HUES48 (cell line): ENCODE measurements at regions not wholly inside any gene's neighbourhood (a gene's known extent, or its start where the extent isn't known, plus 50 kb on each side); places are given as distances from the start of the nearest gene placed in this dataset.

Experiments used
- H3K27ac ChIP-seq: one replicate; pipeline ENCODE4 v1.7.0; 2013; ENCODE audit warnings: low read depth, low read length, inconsistent platforms
- H3K27me3 ChIP-seq: 2 replicates; pipeline ENCODE4 v1.6.1; 2013; ENCODE audit warnings: mild to moderate bottlenecking, low read length; ENCODE audit not compliant: control insufficient read depth, insufficient read depth
- H3K36me3 ChIP-seq: 2 replicates; pipeline ENCODE4 v1.6.1; 2013; ENCODE audit warnings: low read length; ENCODE audit not compliant: control insufficient read depth, insufficient read depth
- H3K4me1 ChIP-seq: 2 replicates; pipeline ENCODE4 v1.6.1; 2013; ENCODE audit warnings: mild to moderate bottlenecking, low read length; ENCODE audit not compliant: control insufficient read depth, insufficient read depth
- H3K4me3 ChIP-seq: 2 replicates; pipeline ENCODE4 v1.5.1; 2013; ENCODE audit warnings: mild to moderate bottlenecking, low read depth, low read length
- H3K9ac ChIP-seq: 2 replicates; pipeline ENCODE4 v1.6.1; 2013; ENCODE audit warnings: mild to moderate bottlenecking, low read depth, low read length, moderate library complexity
- H3K9me3 ChIP-seq: 2 replicates; pipeline ENCODE4 v1.6.1; 2013; ENCODE audit warnings: low read length; ENCODE audit not compliant: control insufficient read depth, insufficient read depth

GRCh38 chr2:16323551-16324543 is 341.8 kb downstream of the CYRIA start:
- H3K4me3 ChIP-seq = no peak overlapping the region
- no peaks in the 10 kb centered on the region for H3K9me3 ChIP-seq
- no peaks in the 10 kb centered on the region for H3K36me3 ChIP-seq
- H3K9ac ChIP-seq = no peak overlapping the region
- H3K27me3 ChIP-seq = no peaks in the 10 kb centered on the region
- no peaks in the 10 kb centered on the region; the same call in 1 of the 2 replicates for H3K4me1 ChIP-seq
- no peak overlapping the region for H3K27ac ChIP-seq

GRCh38 chr2:16323126-16323520 is 342.5 kb downstream of the CYRIA start:
- no peak overlapping the region for H3K4me3 ChIP-seq
- H3K27me3 ChIP-seq = no peaks in the 10 kb centered on the region
- H3K27ac ChIP-seq = no peak overlapping the region
- no peaks in the 10 kb centered on the region for H3K36me3 ChIP-seq
- no peaks in the 10 kb centered on the region for H3K9me3 ChIP-seq
- no peak overlapping the region for H3K9ac ChIP-seq
- no peaks in the 10 kb centered on the region; the same call in 1 of the 2 replicates for H3K4me1 ChIP-seq

DNA sequence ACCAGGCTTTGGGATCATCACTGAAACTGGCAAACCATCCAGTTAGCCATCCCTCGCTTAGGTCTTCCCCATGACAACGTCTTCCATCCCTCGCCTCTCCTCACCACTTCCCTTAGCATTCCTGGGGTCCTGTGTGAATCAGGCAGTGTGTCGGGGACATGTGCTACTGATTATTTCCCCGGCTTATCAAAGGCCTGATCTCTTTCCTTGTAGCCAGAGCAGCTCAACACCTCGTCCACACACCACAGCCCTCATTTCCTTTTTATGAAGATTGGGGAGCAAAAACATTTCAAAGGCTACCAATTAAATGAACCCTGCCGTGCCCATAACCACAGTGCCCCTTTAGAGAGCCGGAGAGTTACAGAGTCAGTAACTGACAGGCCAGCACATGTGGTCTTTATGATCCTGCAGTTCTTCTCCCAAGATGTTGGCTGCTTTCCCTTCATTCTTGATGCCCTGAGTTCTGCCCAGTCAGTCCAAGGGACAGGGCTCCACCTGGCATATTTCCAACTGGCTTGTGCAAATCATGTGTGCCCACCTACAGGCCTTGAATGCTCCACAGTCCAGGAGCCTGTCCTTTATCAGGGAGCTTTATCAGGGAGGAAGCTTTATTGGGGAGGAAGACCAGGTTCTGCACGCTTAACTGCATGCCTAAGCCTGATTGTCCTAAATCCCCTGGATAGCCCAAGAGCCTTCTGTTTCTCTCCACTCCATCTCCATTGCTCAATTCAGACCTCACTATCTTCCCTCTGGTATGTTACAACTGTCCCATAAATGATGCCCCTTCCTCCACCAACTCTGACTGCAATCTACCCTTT is 343.1 kb downstream of the CYRIA start:
- Histone ChIP-seq H3K9me3 (no peaks in the 10 kb centered on the region), H3K9ac (no peak overlapping the region), H3K4me1 (no peaks in the 10 kb centered on the region; the same call in 1 of the 2 replicates), H3K27ac (no peak overlapping the region), H3K27me3 (no peaks in the 10 kb centered on the region), H3K36me3 (no peaks in the 10 kb centered on the region), H3K4me3 (no peak overlapping the region)

DNA sequence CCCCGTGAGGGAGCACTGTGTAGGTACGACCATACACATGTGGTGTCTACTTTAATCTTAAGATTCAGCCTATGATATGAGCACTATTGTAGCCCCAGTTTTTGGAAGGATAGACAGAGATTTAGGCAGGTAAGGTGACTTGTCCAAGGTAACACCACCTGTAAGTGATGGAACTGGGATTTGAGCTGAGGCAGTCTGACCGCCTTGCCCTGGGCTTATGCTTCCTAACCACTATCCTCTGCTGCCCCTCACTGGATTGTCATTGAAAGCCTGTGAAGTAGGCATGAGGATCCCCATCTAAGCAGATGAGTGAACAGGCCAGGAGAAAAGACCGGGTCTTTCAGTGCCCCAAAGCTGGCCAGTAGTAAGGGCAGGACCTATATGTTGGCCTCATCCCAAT is 343.8 kb downstream of the CYRIA start:
- Histone ChIP-seq H3K9ac (no peak overlapping the region), H3K27me3 (no peaks in the 10 kb centered on the region), H3K9me3 (no peaks in the 10 kb centered on the region), H3K4me1 (no peaks in the 10 kb centered on the region; the same call in 1 of the 2 replicates), H3K4me3 (no peak overlapping the region), H3K27ac (no peak overlapping the region), H3K36me3 (no peaks in the 10 kb centered on the region)

DNA sequence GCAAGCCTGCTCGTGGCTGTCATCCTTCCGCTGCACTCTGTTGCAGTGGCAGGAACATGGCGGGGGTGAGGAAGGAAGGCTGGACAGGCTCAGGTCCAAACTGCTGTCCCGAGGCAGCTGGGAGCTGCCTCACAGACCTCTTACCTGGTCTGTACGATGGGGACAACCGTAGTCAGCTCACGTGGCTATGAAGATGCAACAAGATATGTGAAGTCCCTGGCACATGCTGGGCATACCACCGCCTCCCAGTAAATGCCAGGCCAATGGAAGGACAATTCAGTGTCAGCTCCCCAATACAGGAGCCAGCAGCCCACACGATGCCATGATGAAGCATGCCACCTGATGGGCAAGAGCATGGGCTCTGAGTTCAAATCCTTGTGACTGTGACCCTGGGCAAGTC is 344.4 kb downstream of the CYRIA start:
- Histone ChIP-seq H3K4me1 (no peaks in the 10 kb centered on the region), H3K36me3 (no peaks in the 10 kb centered on the region)

DNA sequence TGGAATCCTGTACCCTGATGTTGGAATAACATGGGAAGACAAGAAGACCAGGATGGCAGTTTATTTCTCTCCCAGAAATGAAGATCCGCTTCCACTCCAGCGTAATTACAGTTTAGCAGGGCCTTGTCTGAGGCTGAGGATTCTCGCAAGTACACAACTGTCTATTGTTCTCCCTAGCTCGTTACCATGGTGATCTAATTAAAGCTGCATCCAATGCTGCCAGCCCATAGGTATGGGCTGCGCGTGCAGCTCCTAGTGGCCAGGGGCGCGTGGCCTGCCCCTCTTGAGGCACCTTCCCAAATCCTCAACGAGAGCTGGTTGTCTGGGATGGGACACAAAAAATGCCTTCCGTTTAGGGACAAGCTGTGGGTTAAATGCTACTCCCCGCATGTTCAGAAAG is 344.9 kb downstream of the CYRIA start:
- no peaks in the 10 kb centered on the region for H3K27me3 ChIP-seq
- no peaks in the 10 kb centered on the region for H3K9me3 ChIP-seq
- no peaks in the 10 kb centered on the region for H3K36me3 ChIP-seq
- no peak overlapping the region for H3K27ac ChIP-seq
- no peak overlapping the region for H3K4me3 ChIP-seq
- no peak overlapping the region for H3K9ac ChIP-seq
- H3K4me1 ChIP-seq = no peaks in the 10 kb centered on the region

More for the DNA sequence above, 344.4 kb downstream of the CYRIA start:
- Histone ChIP-seq H3K9me3 (no peaks in the 10 kb centered on the region), H3K4me3 (no peak overlapping the region), H3K9ac (no peak overlapping the region), H3K27ac (no peak overlapping the region), H3K27me3 (no peaks in the 10 kb centered on the region)

DNA sequence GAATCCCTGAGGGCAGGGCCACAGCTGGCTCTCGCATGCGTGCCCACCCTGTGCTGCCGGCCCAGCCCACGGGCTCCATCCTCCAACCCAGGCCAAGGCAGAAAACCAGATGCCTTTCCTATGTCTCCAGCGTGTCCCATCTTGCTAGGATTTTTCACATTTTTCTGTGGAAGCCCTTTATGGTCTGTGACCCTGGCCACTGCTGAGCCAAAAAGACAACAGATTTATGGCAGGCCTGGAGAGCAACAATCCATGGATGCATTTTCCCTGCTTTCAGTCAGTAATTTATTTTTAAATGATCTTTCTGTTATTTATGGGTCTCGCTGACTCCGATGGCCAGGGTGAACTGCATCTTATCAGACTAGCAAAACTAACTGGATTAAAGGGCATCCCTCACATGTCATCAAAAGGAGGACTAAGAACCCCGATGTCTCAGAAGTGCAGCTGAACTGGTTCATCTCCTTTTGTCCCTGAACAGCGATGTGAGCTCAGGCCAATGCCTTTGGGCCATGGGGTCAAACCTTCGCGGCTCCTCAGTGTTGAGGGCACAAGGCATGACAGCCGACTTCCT is 346.0 kb downstream of the CYRIA start:
- H3K4me3 ChIP-seq = no peak overlapping the region
- H3K27ac ChIP-seq = no peak overlapping the region
- no peak overlapping the region for H3K9ac ChIP-seq
- H3K27me3 ChIP-seq = no peaks in the 10 kb centered on the region
- H3K36me3 ChIP-seq = no peaks in the 10 kb centered on the region
- no peaks in the 10 kb centered on the region for H3K9me3 ChIP-seq
- no peaks in the 10 kb centered on the region for H3K4me1 ChIP-seq

DNA sequence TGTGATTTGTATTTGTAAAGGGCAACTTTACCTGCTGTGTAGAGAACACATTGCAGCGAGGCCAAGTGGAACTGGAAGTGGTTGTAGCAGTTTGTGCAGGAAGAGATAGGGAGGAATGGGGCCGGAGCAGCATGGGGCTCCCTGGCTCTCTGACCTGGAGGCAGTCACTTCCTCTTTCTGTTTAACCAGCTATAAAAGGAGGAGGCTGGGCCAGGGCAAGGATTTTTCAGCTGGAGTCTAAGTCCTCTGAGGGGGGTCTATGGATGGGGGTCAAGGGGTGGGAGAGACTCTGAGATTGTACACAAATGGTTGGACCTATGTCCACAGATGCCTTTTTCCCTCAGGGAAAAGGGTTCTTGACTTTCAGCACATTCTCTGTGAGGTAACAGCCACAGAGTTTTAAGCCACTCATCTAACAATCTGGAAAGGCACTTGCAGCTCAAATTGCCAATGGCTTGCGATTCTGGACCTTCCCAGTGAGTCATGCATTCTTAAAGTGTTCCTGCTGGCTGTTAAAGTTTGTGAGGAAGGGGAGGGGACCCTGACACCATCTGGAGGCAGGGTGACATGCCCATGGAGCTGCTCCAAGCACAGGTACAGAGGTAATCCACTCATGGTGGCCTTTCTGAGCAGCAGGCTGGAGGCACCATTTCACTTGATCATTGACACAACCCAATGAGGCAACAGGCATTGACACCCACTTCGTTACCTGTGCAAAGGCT is 347.0 kb downstream of the CYRIA start:
- H3K36me3 ChIP-seq = no peaks in the 10 kb centered on the region
- no peaks in the 10 kb centered on the region for H3K27me3 ChIP-seq
- peak overlapping the region; percentile 63 for H3K27ac ChIP-seq
- no peak overlapping the region for H3K9ac ChIP-seq
- H3K4me3 ChIP-seq = no peak overlapping the region
- no peaks in the 10 kb centered on the region for H3K4me1 ChIP-seq
- no peaks in the 10 kb centered on the region for H3K9me3 ChIP-seq

DNA sequence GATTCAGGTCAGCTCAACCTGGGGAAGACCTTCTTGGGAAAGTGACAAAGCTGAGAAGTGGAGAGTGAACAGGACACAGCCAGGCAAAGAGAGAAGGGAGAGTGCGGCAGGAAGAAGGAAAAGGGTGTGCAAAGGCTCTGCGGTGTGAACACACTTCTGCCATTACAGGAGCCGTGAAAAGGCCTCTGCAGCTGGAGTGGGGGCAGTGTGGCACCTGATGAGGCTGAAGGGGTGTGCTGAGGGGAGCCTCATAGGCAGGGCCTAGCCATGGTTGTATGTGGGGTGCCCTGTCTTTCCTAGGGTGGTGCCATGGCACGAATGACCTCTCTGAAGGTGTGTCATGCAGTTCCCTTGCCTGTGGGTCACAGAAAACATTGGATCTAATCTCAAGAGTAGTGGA is 347.6 kb downstream of the CYRIA start:
- Histone ChIP-seq H3K4me3 (no peak overlapping the region), H3K9ac (no peak overlapping the region), H3K27me3 (no peaks in the 10 kb centered on the region), H3K9me3 (no peaks in the 10 kb centered on the region), H3K36me3 (no peaks in the 10 kb centered on the region), H3K27ac (peak overlapping the region; percentile 63), H3K4me1 (no peaks in the 10 kb centered on the region)

GRCh38 chr2:16317211-16317830 is 348.3 kb downstream of the CYRIA start:
- H3K4me1 ChIP-seq = no peaks in the 10 kb centered on the region
- H3K27ac ChIP-seq = no peak overlapping the region
- no peaks in the 10 kb centered on the region for H3K36me3 ChIP-seq
- no peak overlapping the region for H3K9ac ChIP-seq
- no peak overlapping the region for H3K4me3 ChIP-seq
- H3K9me3 ChIP-seq = no peaks in the 10 kb centered on the region
- H3K27me3 ChIP-seq = no peaks in the 10 kb centered on the region
